Gastrocnemius medialis (tissue), 4 donors: ENCODE measurements at regions not wholly inside any gene's neighbourhood (a gene's known extent, or its start where the extent isn't known, plus 50 kb on each side); places are given as distances from the start of the nearest gene placed in this dataset.

Experiments used
- ATAC-seq, 2 donors: fragments of 150-250 bp; one replicate each; pipeline ENCODE4 v1.9.1; 2016
- DNase-seq, 2 donors: peaks; one replicate each; pipeline ENCODE4 v3.0.0-alpha.2; 2019
- H3K27ac ChIP-seq, 4 donors: fragments of 200-600 bp; sonication (generic); 1 replicate in 1 of 4; 2 replicates in 3 of 4; pipeline ENCODE4 v1.5.1; 2016 to 2018; ENCODE audit warnings: mild to moderate bottlenecking in 2 of 4, moderate library complexity in 1 of 4
- H3K27me3 ChIP-seq, 3 donors: fragments of 200-600 bp; sonication (generic) in 2 of 3; 1 replicate in 1 of 3; 2 replicates in 2 of 3; pipeline versions ENCODE4 v1.5.1 to v1.6.0; 2016 to 2019; ENCODE audit warnings: mild to moderate bottlenecking in 1 of 3, moderate library complexity in 1 of 3
- H3K36me3 ChIP-seq, 2 donors: fragments of 200-600 bp; sonication (generic) in 1 of 2; one replicate each; pipeline ENCODE4 v1.5.1; 2017 to 2018
- H3K4me1 ChIP-seq, 2 donors: fragments of 200-600 bp; sonication (generic) in 1 of 2; one replicate each; pipeline ENCODE4 v1.5.1; 2016 to 2017; ENCODE audit warnings: mild to moderate bottlenecking in 2 of 2
- H3K4me3 ChIP-seq, 4 donors: fragments of 200-600 bp; sonication (generic) in 3 of 4; 1 replicate in 1 of 4; 2 replicates in 3 of 4; pipeline ENCODE4 v1.5.1; 2016 to 2019; ENCODE audit warnings: mild to moderate bottlenecking in 2 of 4
- H3K9me3 ChIP-seq, 3 donors: fragments of 200-600 bp; sonication (generic) in 2 of 3; 1 replicate in 1 of 3; 2 replicates in 2 of 3; pipeline ENCODE4 v1.5.1; 2016 to 2019
- POLR2A ChIP-seq, 2 donors: fragments of 450-650 bp; IDR thresholded peaks; one replicate each; pipeline ENCODE4 v1.6.1; 2017; ENCODE audit warnings: antibody characterized with exemption in 2 of 2, mild to moderate bottlenecking in 2 of 2, moderate library complexity in 2 of 2
- in situ Hi-C, 4 donors: fragments of 200-750 bp; cut with MboI; loops; one replicate each; pipeline versions ENCODE4 v1.15.0 to v1.8.0; 2017; ENCODE audit warnings: low sequenced_read_pairs in 4 of 4
- intact Hi-C: fragments of 100-400 bp; cut with DNase I; formaldehyde crosslinking; loops from one replicate; pipeline ENCODE4 v1.15.1; 2023; ENCODE audit warnings: low total_unique reads
- TF ChIP-seq, protein P1 (sequence below), 5 experiments: fragments of 450-650 bp in 3 of 5; fragments of 200-600 bp in 2 of 5; sonication (generic) in 2 of 5; IDR thresholded peaks in 4 of 5; conservative IDR thresholded peaks in 1 of 5; 1 replicate in 4 of 5; 2 replicates in 1 of 5; pipeline ENCODE4 v1.5.1; 2016 to 2019; ENCODE audit warnings: antibody characterized with exemption in 5 of 5, mild to moderate bottlenecking in 3 of 5, moderate library complexity in 3 of 5

GRCh38 chrX:14235004-14235403, 205.3 kb upstream of the GEMIN8 start:
- H3K27ac ChIP-seq: no peak overlapping the region
- H3K4me1 ChIP-seq: no peaks in the 10 kb centered on the region
- in situ Hi-C loops (no loop called here), intact Hi-C loops (no loop called here)
- TF ChIP-seq, protein P1, sequence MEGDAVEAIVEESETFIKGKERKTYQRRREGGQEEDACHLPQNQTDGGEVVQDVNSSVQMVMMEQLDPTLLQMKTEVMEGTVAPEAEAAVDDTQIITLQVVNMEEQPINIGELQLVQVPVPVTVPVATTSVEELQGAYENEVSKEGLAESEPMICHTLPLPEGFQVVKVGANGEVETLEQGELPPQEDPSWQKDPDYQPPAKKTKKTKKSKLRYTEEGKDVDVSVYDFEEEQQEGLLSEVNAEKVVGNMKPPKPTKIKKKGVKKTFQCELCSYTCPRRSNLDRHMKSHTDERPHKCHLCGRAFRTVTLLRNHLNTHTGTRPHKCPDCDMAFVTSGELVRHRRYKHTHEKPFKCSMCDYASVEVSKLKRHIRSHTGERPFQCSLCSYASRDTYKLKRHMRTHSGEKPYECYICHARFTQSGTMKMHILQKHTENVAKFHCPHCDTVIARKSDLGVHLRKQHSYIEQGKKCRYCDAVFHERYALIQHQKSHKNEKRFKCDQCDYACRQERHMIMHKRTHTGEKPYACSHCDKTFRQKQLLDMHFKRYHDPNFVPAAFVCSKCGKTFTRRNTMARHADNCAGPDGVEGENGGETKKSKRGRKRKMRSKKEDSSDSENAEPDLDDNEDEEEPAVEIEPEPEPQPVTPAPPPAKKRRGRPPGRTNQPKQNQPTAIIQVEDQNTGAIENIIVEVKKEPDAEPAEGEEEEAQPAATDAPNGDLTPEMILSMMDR (IDR thresholded peaks at IDR 0.05 in 4 of 5, conservative IDR thresholded peaks at IDR 0.05 in 1 of 5): no peak
- no peak for TF ChIP-seq POLR2A (IDR thresholded peaks at IDR 0.05)
- H3K9me3 ChIP-seq: no peaks in the 10 kb centered on the region
- H3K27me3 ChIP-seq: no peaks in the 10 kb centered on the region
- DNase-seq (no peak), ATAC-seq (no peak)
- no peaks in the 10 kb centered on the region for H3K36me3 ChIP-seq
- H3K4me3 ChIP-seq: no peak overlapping the region

DNA sequence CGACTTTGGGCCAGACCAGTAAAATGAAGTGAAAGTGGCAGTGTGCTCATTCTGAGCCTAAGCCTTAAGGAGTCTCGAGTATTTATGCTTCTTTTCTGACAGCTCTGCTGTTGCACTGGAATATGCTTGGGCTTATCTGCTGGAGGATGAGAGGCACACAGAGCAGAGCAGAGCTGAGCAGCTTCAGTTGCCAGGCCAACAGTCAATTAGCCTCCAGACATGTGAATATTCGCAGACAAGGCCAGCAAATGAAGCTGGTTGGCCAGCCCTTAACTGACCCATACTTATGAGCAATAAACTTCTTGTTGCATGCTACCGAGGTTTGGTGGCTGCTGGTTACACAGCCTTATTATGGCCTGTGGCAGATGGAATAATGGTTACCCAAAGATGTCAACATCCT, 203.0 kb upstream of the GEMIN8 start:
- no peak overlapping the region for H3K27ac ChIP-seq
- H3K4me1 ChIP-seq: no peaks in the 10 kb centered on the region
- no peak for ATAC-seq
- no peaks in the 10 kb centered on the region for H3K9me3 ChIP-seq
- intact Hi-C loops: no loop called here
- DNase-seq: no peak
- in situ Hi-C loops: no loop called here
- no peaks in the 10 kb centered on the region for H3K36me3 ChIP-seq
- TF ChIP-seq, protein P1 (IDR thresholded peaks at IDR 0.05 in 4 of 5, conservative IDR thresholded peaks at IDR 0.05 in 1 of 5): no peak
- TF ChIP-seq POLR2A (IDR thresholded peaks at IDR 0.05): no peak
- no peak overlapping the region for H3K4me3 ChIP-seq
- H3K27me3 ChIP-seq: no peaks in the 10 kb centered on the region

DNA sequence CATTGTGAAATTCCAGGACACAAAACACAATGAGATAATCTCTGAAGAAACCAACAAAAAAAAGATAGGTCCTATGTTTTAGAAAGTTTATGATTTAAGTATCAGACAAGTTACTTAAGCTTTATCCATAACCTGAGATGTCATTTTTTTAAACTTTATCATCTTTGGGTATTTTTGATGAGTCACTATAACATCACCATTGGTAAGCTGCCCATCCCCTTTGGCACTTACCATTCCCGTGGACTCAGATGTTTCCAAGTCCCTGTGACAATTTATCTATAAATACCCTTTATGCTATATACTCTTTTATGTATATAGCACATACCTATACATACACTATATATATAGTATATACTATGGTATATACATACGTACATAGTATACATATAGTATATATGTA, 198.9 kb upstream of the GEMIN8 start:
- no peaks in the 10 kb centered on the region for H3K9me3 ChIP-seq
- H3K27ac ChIP-seq: no peak overlapping the region
- TF ChIP-seq, protein P1 (IDR thresholded peaks at IDR 0.05 in 4 of 5, conservative IDR thresholded peaks at IDR 0.05 in 1 of 5): no peak
- no peak for TF ChIP-seq POLR2A (IDR thresholded peaks at IDR 0.05)
- H3K4me1 ChIP-seq: no peaks in the 10 kb centered on the region
- H3K27me3 ChIP-seq: no peaks in the 10 kb centered on the region
- no peak overlapping the region for H3K4me3 ChIP-seq
- in situ Hi-C loops (no loop called here), intact Hi-C loops (no loop called here)
- DNase-seq (no peak), ATAC-seq (no peak)
- H3K36me3 ChIP-seq: no peaks in the 10 kb centered on the region

DNA sequence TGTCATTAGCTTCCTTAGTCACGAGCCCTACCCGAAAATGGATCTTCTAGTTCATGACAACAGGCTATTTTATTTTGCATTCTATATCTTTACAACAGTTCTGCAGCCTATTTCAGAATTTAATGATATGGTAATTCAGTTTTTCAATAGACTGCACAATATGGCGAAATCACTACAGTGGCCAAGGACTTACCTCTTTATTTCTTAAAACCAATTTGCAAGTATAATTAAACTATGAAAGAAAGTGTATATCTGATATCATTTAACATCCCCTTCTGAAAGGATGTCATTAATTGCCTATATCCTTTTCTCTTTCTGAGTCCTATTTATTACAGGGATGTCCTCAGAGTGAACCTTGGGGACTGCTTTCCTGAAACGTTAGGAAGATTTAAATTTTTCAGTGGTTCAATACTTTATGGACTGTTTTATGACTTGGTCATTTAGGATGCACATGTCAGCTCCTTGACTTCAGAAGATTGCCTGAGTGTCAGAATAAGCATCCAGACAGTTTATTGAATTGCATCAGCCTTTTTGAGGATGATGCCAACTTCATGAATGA, 190.8 kb upstream of the GEMIN8 start:
- in situ Hi-C loops: no loop called here
- H3K36me3 ChIP-seq: no peaks in the 10 kb centered on the region
- no peak for TF ChIP-seq POLR2A (IDR thresholded peaks at IDR 0.05)
- TF ChIP-seq, protein P1 (IDR thresholded peaks at IDR 0.05 in 4 of 5, conservative IDR thresholded peaks at IDR 0.05 in 1 of 5): no peak
- H3K27me3 ChIP-seq: no peaks in the 10 kb centered on the region
- intact Hi-C loops: no loop called here
- no peak overlapping the region for H3K27ac ChIP-seq
- H3K4me3 ChIP-seq: no peak overlapping the region
- H3K9me3 ChIP-seq: no peaks in the 10 kb centered on the region
- ATAC-seq (no peak), DNase-seq (no peak)
- no peaks in the 10 kb centered on the region for H3K4me1 ChIP-seq

DNA sequence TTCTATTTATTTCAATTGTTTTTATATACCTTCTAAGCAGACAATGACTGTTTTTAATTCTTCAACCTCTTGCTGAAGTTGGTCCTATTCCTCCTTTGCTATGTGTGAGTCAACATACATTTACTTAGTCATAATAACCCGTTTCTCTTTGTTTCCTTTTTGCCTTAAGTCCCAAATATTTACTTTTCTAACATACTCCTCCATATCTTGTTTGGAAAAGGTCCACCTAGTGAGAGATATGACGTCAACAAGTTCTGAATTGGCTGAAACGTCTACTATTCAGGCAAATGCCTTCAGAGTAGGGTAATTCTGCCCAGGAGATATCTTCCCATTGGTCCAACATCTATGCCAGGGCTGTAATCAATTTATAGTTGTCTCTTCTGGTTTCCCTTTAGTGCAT, 179.3 kb upstream of the GEMIN8 start:
- no peak for TF ChIP-seq POLR2A (IDR thresholded peaks at IDR 0.05)
- TF ChIP-seq, protein P1 (IDR thresholded peaks at IDR 0.05 in 4 of 5, conservative IDR thresholded peaks at IDR 0.05 in 1 of 5): no peak
- in situ Hi-C loops: no loop called here
- no peak for ATAC-seq
- Histone ChIP-seq H3K36me3 (no peaks in the 10 kb centered on the region), H3K27ac (no peak overlapping the region), H3K4me1 (no peaks in the 10 kb centered on the region), H3K9me3 (no peaks in the 10 kb centered on the region), H3K4me3 (no peak overlapping the region), H3K27me3 (no peaks in the 10 kb centered on the region)
- intact Hi-C loops: no loop called here
- DNase-seq: no peak
